GM21360 (cell line): ENCODE measurements at regions not wholly inside any gene's neighbourhood (a gene's known extent, or its start where the extent isn't known, plus 50 kb on each side); places are given as distances from the start of the nearest gene placed in this dataset.

ENCODE experiments used
- ATAC-seq: cut with Tn5 transposase; IDR thresholded peaks from one replicate; pipeline ENCODE4 v1.9.1; 2021; ENCODE audit warnings: mild to moderate bottlenecking, moderate library complexity; ENCODE audit not compliant: unreplicated experiment

DNA sequence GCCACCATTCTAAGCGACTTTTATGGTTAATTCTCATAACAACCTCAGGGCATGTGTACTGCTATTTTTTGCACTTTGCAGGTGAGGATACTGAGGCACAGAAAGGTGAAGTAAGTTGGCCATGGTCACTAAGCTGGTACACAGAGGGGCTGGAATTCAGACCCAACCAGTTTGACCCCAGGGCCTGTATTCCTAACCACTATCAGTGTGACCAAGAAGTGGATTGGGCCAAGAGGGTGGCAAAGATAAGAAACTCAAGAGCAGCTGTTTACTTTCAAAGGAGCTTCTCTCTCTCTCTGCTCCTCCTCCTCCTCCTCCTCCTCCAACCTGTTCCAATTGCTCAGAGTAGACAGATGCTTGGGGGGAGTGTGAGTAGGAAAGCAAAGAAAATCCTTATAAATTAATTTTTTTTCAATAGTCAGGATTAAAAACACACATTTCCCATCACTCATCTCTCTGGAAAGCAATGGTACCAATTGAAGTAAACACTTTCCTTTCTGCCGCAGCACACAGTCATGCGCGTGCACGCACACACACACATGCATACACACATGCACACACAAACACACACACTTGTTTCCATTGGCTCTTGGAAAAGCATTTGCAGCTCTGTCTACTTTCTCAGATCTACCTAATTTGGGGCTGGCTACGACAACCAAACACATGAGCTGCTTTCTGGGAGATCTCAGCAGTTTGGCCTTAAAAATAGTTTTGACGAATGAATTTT is 736.7 kb upstream of the WWC1 start:
- no peak for ATAC-seq

DNA sequence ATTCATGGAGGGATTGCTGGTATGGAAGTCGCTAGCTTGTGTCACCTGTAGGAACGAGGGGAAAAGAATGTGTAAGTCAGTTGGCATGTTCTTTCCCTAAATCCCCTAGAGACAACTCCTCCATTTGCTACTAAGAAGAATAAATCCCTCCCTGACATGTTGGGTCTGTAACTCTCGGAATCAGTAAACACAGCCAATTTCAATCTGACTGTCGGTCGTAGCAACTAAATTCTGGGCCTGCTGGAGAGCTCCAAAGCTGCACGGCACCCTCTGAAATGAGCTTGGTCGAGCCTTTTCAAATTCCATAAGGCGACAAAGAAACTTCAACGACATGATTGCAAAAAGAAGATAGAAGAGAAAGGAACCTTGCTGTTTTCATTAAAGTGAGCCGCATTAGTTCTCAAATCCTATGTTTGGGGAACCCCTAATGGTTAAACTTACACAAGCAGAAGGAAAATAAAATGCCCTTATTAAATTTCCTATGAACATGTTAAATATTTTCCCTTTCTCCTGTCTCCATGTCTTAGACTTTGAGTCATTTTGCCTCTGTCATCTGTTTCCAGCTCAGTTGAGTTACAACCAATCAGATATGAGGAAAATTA is 735.8 kb upstream of the WWC1 start:
- no peak for ATAC-seq

DNA sequence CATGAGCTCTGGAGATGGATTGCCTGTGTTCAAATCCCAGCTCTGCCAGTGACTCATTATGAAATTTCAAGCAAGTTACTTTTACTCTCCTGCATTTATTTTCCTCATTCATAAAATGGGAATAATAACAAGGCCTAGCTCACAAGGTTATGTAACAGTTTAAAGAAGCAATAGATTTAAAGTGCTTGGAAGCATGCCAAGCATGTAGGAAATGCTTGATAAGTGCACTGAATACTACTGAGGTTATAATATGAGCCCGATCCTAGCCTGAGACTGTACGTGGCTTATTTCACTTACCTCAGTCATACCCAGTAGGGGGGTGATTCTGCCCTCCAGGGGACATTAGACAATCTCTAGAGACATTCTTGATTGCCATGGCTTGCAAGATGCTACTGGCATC is 734.1 kb upstream of the WWC1 start:
- no peak for ATAC-seq

DNA sequence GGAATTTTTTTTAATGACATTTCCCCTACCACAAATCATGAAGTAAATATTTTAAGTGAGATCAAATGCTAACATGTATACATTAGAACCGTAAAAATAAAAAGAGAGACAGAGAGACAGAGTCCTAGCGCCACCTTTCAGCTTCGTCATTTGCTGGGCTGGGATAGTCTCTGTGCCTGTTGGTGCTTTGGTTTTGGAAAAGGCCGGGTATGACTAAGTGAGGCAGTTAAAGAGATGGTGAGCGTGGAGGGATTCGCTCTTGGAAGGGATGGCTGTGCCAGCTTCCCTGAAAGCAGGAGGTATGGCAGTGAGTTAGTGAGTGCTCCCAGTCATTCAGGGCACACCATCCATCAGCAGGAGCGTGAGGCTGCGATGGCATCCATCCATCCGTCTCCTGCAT is 729.6 kb upstream of the WWC1 start:
- no peak for ATAC-seq

DNA sequence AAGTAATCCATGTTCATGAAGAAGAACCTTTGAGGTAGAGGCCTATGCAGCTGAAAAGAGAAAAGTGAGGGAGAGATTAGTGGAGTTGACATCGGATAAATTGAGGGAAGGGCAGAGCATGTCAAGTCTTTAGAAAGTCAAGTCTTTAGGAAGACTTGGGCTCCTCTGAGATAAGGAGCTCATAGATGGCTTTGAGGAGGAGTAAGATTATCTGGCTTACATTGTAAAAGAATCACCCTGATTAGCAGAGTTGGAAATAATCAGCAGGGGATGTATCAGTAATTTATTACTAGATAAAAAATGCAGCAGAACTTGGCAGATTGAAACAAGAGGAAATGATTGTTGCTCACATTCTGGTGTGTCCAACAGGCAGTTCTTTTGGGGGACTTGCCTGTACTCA is 727.2 kb upstream of the WWC1 start:
- ATAC-seq, result no peak

DNA sequence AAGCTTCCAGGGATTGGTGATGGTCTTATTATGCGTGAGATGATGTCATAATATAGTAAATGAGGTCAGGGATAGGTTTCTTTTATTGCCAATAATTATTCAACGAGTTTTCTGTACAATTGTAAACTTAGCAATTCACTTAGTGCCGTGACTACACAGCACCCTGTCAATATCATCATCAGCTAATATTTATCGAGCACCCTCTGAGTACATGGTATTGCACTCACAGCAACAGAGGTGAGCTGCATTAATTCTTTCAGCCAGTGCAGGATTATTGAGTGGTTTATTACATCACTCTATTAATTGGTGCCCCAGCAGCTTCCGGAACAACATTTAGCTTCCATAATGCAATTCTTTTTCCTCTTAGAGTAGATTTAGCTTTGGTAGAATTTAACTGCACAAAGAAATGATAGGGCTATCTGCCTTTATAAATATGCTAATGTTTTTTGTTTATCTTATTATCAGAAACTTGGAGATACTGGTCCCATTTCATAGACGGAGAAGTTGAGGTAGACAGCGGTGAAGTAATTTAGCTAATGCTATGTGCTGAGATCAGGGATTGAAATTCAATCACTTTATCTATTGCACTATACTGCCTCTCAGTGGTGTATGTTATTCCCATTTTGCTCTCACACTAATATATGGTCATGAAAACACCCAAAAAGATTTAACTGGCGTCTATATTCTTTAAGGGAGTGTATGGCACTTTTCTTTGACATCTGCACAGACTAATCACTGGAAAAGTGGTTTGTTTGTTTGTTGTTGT is 726.1 kb upstream of the WWC1 start:
- ATAC-seq, result no peak

DNA sequence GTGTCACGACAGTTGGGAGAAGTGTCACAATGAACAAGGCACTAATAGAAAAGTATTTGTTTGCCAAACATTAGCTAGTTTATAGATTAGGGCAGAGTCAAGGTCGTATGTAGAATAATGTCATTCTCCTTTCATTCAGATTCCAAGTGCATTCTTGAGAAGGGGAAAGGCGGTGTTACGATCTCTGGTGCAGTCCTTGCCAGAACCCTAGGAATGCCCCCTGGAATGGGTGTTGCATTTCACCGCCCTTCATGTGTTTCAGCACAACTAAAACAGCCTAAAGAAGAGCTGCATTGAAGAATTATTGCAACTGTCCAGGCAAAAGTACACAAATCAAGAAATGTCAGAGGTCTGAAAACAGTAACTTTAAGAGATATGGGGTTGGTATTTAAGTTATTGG is 721.0 kb upstream of the WWC1 start:
- ATAC-seq, result no peak

DNA sequence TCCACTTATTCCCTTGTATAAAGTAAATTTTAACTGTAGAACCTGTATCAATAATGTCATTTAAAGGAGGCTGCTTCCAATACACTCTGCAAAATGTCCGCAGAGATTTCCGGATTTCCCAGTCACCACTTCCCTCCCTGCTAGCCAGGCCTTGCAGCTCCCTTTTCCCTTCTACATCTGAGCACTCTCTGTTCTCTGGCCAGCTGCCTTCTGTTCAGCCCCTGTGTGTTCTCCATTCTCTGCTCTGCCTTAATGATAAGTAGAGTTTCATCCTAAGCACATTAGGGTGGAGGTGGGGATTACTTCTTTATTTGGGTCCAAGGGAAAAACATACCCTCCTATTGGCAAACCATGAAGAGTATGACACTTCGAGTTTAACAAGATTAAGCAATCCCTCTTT is 719.6 kb upstream of the WWC1 start:
- ATAC-seq, result no peak

DNA sequence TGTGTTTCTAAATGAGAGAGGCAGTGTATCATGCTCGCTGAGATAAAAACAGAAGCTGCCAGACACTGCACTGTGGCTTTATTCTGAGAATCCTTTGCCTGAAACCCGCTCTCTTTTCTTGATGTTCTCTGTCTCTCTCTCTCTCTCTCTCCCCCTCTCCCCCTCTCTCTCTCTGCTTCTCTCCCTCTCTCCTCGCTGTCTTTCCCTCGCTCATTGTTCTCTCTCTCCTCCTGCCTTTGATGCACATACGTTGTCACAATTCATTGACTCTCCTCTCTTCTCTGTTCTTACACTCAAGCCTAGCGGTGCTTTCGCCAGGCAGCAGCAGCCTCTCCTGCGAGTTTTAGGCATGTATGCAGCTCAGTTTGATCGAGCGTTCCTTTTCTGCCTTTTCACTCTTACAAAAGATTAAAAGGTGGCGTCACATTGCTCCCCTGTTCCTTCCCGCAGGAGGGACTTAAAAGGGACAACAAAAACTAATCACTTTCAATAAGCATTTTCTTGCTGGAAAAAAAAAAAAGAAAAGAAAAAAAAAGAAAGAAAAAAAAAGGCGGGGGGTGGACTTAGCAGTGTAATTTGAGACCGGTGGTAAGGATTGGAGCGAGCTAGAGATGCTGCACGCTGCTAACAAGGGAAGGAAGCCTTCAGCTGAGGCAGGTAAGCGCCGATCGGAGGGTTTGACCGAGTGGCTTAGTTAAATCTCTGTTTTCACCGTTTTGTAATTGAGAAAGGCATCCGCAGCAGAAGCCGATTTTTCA is 717.9 kb upstream of the WWC1 start:
- ATAC-seq, result no peak

DNA sequence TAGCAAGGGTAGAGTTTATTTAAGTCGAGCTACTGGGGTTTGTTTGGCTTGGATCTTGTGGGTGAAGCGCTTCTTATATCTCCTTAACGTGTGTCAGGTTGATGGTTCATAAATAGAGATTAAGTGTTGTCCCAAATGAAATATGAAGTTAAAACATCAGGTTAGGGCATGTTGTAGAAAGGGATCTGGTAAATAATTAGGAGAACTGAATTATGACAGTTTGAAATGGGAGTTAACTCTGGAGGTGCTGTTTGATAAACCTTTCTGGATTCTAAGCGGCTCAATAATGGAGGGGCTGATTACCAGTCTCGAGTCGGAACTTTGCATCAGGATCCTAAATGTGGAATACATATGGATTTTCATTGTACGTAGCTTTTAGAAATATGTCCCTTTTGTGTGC is 717.0 kb upstream of the WWC1 start:
- no peak for ATAC-seq

DNA sequence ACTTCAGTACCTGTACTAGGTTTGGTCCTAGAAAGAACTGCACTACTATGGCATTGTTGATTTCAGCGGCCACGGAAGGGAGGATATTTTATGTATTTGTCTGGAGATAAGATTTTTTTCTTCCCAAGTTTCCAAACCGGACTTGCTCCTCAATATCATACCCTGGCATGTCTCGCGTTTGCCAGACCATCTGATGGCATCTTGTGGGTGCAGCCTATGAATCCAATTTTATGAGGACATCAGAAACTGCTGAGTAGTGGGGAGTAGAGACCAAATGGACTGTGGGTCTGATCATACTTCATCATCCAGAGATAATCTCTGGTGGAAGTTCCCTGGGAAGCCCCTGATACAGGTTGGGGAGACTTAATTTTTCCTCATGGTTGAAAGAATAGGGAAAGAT is 716.1 kb upstream of the WWC1 start:
- no peak for ATAC-seq

DNA sequence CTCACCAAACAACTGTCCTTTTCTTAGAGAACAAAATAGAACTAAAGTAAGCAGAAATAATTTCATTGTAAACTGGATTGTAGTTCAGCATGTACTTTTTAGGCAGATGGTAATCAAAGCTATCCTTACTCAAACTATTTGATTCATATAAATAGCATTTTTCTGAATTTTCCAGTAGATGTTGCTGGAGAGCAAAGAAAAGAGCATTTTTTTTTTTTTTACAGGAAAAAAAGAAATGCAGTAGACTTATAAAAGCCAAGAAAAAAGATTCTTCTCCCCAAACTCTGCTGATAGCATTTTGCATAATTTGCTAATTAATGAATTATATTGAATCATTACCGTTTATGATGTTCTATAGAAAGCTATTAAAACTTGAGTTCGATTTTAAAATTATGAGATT is 715.3 kb upstream of the WWC1 start:
- ATAC-seq, result no peak

DNA sequence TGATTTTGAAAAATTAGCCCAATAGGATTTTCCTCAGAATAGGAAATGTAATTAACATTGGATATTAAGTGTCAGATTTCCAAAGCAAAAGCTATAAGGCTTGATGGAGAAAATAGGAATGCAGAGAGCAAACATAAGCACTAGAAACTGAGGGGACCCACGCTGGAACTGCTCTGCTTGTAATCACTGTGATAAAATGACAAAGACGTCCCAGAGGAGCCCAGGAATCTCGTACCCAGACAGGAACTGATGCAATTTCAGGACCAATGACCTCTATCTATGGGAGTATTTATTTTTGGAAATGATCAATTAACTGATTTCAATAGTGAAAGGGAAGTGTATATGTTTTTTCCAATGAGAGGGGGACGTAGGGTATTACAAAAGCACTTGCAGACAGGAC is 714.5 kb upstream of the WWC1 start:
- no peak for ATAC-seq

DNA sequence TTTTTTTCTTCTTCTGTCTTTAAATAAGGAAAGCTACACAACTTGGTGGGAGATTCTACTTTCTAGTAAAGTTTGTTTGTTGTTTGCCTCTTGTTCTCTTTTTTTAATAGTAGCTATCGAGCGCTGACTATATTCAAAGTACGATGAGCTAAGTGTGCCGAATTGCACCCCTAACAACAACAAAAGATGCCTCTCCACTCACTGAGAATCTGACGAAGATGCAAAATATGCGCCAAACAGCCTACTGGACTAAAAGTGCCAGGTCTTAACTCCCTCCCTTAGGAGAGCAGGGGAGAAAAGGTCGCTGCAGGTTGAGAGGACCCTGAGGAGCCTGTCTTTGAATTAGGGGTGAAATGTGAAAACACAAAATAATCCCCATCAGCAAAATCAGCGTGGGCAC is 713.8 kb upstream of the WWC1 start:
- no peak for ATAC-seq

DNA sequence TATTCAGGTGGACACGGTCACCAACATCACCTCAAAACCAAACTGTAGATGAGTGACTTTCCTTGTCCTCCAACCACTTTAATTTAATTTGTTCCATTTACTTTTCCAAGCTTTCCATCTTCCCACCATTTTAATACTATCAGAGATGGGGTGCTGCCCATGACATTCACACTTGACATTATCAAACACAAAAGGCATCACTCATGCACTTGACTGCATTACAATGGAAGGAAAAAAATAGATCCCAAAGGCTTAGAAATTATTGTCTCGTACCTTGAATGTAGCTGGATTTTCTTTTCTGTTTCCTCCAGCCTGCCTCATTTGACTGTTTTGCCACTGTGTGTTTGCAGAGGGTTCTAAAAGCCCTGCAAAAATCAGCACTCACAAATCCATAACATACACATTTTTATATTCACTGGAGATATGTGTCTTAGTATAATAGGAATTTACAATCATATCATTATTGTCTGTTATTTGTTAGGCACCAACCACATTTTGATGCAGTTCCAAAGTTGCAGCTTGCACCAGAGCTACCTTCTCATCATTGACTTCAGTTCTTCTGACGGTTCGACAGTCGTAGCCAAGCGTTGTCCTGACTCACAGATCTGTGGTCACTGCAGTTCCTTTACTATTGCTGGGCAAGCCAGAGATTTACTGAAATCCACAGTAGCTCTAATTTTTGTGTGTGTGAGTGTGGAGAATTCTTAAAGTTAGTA is 712.3 kb upstream of the WWC1 start:
- no peak for ATAC-seq

DNA sequence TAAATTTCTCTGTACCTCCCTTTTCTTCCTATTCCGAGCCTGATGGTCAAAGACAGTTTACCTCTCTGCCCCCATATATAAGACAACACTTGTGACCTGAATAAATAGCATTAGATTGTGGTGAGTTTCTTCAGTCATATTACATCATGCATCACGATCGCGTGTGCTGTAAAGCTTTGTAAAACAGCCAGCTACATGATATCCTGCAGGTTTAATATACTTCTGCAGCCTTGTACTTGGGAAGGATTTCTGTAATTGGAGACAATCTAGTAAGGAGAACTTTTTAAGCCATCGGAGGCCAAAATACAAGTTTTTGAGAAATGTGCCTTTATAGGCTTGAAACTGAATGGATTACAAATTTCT is 711.8 kb upstream of the WWC1 start:
- no peak for ATAC-seq

DNA sequence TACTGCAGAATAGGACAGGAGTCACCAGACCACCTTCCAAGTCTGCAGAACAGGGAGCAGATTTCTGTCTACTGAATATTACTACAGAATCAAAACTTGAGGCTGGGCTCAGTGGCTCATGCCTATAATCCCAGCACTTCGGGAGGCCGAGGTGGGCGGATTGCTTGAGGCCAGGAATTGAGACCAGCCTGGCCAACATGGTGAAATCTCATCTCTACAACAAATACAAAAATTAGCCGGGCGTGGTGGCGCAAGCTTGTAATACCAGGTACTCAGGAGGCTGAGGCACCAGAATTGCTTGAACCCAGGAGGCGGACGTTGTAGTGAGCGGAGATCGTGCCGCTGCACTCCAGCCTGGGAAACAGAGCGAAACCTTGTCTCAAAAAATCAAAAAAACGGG is 710.8 kb upstream of the WWC1 start:
- ATAC-seq, result no peak

DNA sequence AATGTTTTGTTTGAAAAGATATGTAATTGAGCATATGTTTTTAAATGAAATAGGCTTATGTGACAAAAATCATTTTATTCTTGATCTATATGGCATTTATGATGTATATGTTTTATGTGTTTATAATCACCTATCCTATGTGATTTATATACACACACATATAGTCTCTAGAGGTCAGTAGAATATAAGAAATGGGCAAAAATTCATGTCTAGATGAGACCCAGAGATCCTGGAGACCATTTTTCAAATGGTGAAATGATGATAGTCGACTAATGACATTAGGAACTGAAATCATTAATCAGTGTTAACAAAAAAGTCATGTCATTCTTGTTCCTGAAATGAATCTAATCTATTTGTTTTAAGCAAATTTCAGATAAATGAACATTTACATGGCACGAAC is 709.2 kb upstream of the WWC1 start:
- no peak for ATAC-seq

DNA sequence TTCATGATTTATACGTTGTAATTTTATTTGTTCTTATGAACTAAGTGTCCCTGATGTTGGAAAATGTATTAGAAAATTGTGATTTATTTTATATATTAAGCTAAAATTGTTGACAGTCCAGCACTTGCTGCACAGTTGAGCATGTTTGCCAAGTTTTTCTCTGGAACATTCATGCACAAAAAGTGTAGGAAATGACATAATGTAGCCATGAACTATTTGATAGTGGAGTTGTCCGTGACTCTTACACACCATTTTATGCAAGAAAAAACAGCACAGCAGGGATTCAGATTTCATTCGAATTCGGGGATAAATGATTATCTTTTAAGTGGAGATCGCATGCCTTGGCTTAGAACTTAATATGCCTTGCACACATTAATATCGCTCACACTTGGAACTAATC is 708.6 kb upstream of the WWC1 start:
- ATAC-seq, result no peak

DNA sequence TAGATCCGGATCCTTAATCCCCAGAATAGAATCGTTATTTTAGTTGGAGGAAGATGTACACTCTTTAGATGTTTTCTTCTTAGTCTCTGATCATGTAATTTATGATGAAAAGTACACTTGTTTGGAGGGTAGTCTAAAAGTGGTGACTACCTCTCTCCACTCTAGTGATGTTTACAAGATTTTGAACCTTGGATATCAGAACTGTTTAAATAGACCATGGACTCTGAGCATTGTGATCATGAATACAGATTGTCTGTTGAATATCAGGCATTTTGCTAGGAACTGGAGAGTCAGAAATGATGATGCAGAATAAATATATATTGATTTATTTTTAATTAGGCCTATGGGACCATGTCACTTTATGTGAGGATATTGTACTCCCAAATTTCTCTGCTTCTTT is 706.3 kb upstream of the WWC1 start:
- ATAC-seq, result no peak

DNA sequence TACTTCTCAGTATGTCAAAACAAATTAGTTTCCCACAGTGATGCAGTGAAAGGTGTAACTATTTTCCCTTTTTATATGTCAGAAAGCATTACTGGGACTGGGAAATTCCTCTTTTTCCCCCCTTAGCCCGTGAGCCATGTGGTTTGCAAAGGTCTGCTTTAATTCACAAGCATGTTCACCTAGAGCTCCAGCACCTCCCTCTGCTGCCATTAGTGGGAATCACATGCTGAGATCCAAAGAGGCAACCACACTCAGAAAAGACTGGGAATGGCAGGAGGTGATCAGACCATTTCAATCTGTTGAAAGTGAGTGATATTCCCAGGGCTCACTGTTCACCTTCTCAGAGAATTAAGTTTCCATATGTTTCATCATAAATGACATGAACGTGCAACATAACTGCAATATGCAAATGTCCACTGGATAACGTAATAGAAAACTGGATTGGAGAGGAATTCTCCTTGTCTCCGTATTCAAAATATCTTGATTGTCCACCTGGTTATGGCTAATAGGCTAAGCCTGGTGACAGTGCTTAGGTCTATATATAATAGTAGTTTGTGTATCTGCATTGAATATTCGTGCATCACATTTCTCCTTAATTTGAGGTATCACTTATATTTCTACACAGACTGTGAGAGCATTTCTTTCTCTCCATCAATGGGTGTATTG is 703.5 kb upstream of the WWC1 start:
- ATAC-seq, result no peak
